HG03571 (cell line): ENCODE measurements at regions not wholly inside any gene's neighbourhood (a gene's known extent, or its start where the extent isn't known, plus 50 kb on each side); places are given as distances from the start of the nearest gene placed in this dataset.

Experiments used
- ATAC-seq: cut with Tn5 transposase; IDR thresholded peaks from one replicate; pipeline ENCODE4 v1.9.1; 2021; ENCODE audit not compliant: unreplicated experiment

GRCh38 chr3:117434661-117435412 is 725.3 kb downstream of the TUSC7 start:
- ATAC-seq = no peak

GRCh38 chr3:117435506-117435905 is 725.9 kb downstream of the TUSC7 start:
- no peak for ATAC-seq

- no peak for ATAC-seq
Observed at GRCh38 chr3:117439812-117440211, 730.2 kb downstream of the TUSC7 start.

- ATAC-seq = no peak
Observed at GRCh38 chr3:117441851-117442250, 732.3 kb downstream of the TUSC7 start.

GRCh38 chr3:117442566-117442965 is 733.0 kb downstream of the TUSC7 start:
- no peak for ATAC-seq

DNA sequence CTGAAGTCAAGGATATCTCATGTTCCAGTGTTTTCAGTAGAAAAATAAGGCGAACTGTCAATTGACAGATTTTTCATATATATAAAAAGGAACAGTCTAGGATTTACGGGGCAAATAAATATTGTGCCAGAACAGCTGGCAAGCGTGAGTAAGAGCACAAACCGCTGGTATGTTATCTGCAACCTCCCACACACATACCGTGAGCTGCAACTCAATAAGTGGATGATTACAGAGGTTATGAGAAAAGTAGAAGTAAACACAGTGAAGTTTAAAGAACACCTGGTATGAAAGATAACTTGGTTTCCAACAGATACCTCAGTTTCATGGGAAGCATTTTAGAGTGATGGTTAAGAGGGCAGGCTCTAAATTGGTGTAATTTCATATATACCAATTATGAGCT is 733.4 kb downstream of the TUSC7 start:
- ATAC-seq = no peak

GRCh38 chr3:117444175-117444574 is 734.6 kb downstream of the TUSC7 start:
- no peak for ATAC-seq

GRCh38 chr3:117447419-117447818 is 737.8 kb downstream of the TUSC7 start:
- ATAC-seq = no peak

DNA sequence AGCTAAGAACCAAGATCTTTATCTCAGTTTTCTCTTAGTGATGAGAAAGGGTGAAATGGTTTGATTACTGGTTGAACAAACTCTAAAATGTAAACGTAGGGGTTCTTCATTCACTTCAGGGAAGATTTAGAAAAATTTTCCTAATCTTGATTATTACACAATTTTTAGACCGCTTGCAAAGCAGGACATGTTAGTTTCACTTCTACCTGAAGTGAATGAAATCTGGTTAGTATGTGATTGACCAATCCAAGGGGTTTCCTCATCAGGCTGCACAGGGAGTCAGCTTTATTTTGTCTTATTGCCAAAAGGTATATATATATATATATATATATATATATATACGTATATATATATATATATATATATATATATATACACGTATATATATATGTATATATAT is 740.4 kb downstream of the TUSC7 start:
- no peak for ATAC-seq

- no peak for ATAC-seq
Observed at GRCh38 chr3:117454254-117454653, 744.7 kb downstream of the TUSC7 start.

GRCh38 chr3:117454908-117455307 is 745.3 kb downstream of the TUSC7 start:
- no peak for ATAC-seq

DNA sequence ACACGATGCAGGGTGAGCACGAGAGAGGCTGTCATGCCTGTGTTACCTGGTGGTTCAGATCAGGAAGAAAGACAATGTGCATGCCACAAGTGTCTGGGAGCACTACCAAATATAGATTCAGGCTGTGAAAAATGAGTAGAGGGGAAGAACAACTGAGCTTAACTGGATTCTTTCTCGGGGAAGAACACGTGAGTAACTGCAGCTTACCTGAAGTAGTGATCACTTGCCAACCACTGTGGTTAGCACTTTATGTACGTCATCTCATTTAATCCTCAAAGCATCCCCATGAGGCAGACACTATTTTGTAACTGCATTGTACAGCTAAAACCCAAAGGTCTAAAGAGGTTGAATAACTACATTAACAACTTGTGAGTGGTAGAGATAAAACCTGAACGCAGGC is 746.2 kb downstream of the TUSC7 start:
- ATAC-seq = no peak

DNA sequence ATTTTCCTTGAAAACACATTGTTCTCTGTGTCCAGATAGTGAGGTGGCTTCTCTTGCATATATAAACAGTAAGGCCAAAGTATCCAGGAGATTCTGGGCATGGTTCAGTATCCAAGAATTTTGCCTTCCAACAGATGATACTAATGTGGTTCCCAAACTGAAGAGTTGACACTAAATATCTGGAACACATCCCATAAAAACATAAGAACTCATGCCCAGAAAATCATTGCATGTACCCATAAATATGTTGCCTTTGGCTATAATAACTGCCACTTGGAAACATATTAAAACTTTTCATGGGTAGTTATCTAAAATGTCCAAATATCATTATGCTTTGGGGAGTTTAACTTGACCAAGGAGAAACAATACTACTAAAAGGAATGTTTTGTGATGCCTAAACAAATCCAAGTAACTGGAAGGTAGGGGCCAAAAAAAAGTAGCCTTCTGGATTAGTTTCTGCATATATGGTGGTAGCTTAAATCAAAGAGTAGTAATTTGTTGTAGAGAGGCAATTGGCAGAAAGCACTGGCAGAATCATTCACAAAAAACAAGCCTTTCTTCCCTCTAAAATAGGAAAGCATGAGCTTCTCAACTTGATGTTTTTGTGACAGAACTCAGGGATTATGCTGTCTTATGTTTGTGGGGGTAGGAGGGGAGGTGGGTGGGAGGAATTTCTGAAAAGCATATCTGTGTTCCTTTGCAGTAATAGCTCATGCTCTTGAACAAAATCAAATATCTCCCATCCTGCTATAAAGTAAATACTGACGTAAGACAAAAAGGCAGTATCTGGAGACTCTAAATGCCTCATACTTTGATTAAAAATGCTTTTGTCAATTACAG is 753.9 kb downstream of the TUSC7 start:
- no peak for ATAC-seq

DNA sequence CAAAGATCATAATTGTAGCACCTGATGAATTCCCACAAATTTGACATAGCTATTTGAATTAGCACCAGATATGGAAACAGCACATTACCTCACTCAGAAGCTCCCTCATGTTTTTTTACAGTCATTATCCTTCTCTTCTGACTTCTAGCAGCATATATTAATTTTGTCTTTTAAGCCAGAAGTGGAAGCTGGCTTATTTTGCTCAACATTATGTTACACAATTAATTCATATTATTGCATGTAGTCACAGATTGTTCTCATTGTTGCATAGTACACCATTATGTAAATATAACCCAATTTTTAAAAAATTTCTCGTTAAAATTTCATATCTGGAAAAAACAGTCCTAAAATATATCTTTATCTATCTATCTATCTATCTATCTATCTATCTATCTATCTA is 762.3 kb downstream of the TUSC7 start:
- no peak for ATAC-seq

DNA sequence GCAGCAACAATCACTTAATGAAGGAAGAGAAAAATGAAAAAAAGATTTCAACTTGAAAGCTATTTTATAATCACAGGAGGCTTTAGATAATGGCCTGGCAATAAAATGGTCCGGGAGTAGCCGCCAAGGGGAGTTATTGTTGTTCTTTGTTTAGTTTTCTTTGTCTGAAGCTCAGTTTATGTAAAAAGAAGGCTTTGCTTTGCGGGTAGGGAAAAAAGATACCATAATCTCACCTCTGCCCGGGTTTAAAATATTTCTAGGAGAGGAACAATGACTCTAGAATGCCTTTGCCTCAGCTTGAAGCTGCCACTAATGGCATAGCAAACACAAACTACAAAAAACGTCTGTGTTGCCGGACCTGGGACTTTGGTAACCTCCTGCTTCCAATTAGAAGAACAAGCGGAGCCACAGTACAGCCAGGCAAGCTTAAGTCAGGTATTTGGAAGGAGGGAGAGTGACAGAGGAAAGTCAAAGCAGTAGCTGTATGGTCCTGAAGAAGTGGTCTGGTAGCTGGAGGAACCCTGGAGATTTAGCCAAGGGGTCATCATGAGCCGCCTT is 764.5 kb downstream of the TUSC7 start:
- ATAC-seq = no peak

- no peak for ATAC-seq
Observed at GRCh38 chr3:117476572-117476971, 767.0 kb downstream of the TUSC7 start.

DNA sequence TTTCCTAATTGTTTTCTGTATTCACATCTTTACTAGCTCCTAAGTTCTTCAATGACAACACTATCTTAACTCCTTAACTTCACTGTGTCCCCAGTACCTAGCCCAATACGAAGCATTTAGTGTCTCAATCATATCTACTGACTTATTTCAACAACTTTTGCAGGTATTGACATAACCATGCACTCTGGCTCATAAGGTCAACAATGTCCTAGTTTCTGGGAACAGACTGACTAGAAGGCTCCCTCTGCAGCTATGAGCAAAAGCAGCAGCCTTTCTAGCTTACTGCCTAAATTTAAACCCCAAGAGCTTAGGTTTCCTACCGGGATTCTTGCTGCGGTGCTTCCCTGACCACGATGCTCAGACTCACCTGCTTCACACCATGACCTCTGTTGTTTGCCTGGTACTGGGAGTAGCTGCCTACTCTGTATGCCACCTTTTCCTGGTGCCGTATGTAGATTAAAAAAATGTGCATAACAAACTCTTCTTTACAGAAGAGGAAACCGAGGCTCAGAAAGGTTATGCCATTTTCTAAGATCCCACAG is 767.7 kb downstream of the TUSC7 start:
- ATAC-seq = no peak

GRCh38 chr3:117479095-117479494 is 769.5 kb downstream of the TUSC7 start:
- peak; percentile 76 for ATAC-seq

DNA sequence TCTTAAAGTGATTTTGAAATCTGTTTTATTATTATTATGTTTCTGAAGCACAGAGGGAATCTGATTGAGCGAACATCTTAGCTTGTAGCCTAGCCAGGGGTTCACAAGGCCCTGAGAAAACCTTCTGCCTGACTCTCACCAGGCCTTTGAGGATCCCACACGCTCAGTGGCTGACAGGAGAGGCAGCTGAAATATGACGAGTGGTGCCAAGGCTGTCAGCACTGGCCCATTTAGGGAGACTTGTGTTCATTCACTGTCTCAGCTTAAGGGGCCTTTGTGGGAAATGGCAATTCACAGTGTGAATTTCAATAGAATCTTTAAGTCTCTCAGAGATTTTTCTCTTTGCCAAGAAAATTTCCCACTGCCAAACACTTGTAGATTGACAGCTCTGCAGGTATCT is 770.9 kb downstream of the TUSC7 start:
- ATAC-seq = no peak

DNA sequence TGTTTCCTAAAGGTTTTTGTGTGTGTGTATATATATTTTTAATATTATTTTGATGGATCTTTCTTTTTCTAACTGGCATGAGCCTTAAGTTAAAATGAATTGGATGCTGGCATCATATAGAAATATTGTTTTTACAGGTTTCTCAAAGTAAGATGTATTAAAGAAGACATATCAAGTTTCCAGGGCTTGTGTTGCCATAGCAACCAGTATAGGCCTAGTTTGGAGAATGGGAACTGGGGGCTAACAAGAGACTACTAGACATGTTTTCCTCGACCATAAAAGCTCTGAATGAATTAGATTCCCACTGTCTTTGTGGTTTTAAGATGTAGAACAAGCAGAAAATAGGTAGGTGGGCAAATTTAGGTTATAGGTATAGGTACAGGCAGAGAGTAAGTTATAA is 771.4 kb downstream of the TUSC7 start:
- no peak for ATAC-seq

GRCh38 chr3:117483839-117484238 is 774.3 kb downstream of the TUSC7 start:
- no peak for ATAC-seq

GRCh38 chr3:117485841-117486240 is 776.3 kb downstream of the TUSC7 start:
- peak; percentile 46 for ATAC-seq
